ENCODE measurements at regions not wholly inside any gene's neighbourhood (a gene's known extent, or its start where the extent isn't known, plus 50 kb on each side); places are given as distances from the start of the nearest gene placed in this dataset.

DNA sequence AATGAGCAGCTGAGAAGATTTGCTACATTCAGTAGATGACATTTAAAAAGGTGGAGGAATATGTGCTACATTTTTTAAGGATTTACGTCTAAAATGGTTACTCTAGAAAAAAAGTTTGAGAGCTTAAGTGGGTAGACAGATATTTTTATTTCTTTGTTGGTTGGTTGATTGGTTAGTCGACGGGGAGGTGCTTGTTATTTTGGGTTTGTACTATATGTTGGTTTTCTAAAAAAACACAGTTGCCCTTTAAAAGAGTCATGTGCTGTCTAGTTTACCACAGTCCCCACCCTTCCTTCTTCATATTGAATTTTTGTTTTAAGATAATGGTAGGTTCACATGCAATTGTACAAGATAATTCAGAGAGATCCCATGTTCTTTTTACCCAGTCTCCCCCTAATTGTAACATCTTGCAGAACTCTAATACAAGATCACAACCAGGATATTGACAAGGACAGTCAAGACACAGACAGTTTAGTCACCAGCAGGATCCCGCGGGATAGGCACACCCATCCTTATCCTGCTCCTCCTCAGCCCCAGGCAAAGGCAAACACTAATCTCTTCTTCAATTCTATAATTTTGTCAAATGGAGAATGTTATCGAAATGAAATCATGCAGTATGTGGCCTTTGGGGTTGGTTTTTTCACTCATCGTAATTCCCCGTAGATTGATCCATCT lies 171.4 kb downstream of the FOXO1 start:
- Histone ChIP-seq H2AFZ (ENCODE audit: low read depth, low read length) (no peak overlapping the region), H2BK120ac (ENCODE audit: low read depth, low read length) (no peak overlapping the region), H3K4ac (ENCODE audit: low read depth in 1 of 2, low read length in 2 of 2) (no peak overlapping the region), H3K27me3 (ENCODE audit: control insufficient read depth in 1 of 2, insufficient read depth in 1 of 2, low read length in 2 of 2) (peaks cover 0 to 5% of the 10 kb centered on the region in 2 experiments), H3K14ac (ENCODE audit: low read length in 2 of 2) (no peak overlapping the region), H3K36me3 (ENCODE audit: control insufficient read depth in 1 of 2, insufficient read depth in 2 of 2, low read depth in 1 of 2, low read length in 2 of 2) (no peaks in the 10 kb centered on the region), H2BK12ac (ENCODE audit: low read length in 2 of 2) (no peak overlapping the region), H3K18ac (ENCODE audit: low read depth in 1 of 2, low read length in 2 of 2) (no peak overlapping the region), H3K4me3 (ENCODE audit: insufficient read depth in 1 of 2, low read depth in 1 of 2, low read length in 2 of 2) (no peak overlapping the region), H3K9ac (ENCODE audit: low read length) (no peak overlapping the region), H4K91ac (ENCODE audit: low read length) (no peak overlapping the region), H2BK5ac (ENCODE audit: low read depth, low read length, poor library complexity, severe bottlenecking) (no peak overlapping the region), H2BK15ac (ENCODE audit: low read depth, poor library complexity, severe bottlenecking) (no peak overlapping the region), H3K27ac (ENCODE audit: low read length, poor library complexity, severe bottlenecking) (no peak overlapping the region), H3K79me1 (replicated peaks; ENCODE audit: low read length, poor library complexity, severe bottlenecking) (no peaks in the 10 kb centered on the region), H4K8ac (ENCODE audit: low read length) (no peak overlapping the region), H3K4me1 (ENCODE audit: control insufficient read depth, insufficient read depth, low read depth, low read length) (no peaks in the 10 kb centered on the region), H3K23ac (ENCODE audit: low read length in 2 of 2) (no peak overlapping the region), H3K9me3 (ENCODE audit: control insufficient read depth, low read length) (no peaks in the 10 kb centered on the region), H3K4me2 (ENCODE audit: low read length, poor library complexity, severe bottlenecking) (no peak overlapping the region), H2AK5ac (ENCODE audit: low read length, severe bottlenecking) (no peak overlapping the region)
- 98% methylated on average over 6 of the region's 8 CpGs for WGBS
- DNase-seq: no peak

- 85% methylated on average over 6 of the region's 7 CpGs for WGBS
- Histone ChIP-seq H2BK15ac (ENCODE audit: low read depth, poor library complexity, severe bottlenecking) (no peak overlapping the region), H3K79me1 (replicated peaks; ENCODE audit: low read length, poor library complexity, severe bottlenecking) (no peaks in the 10 kb centered on the region), H3K23ac (ENCODE audit: low read length in 2 of 2) (no peak overlapping the region), H3K27ac (ENCODE audit: low read length, poor library complexity, severe bottlenecking) (no peak overlapping the region), H3K4me2 (ENCODE audit: low read length, poor library complexity, severe bottlenecking) (no peak overlapping the region), H2AK5ac (ENCODE audit: low read length, severe bottlenecking) (no peak overlapping the region), H3K27me3 (ENCODE audit: control insufficient read depth in 1 of 2, insufficient read depth in 1 of 2, low read length in 2 of 2) (peaks cover 0 to 5% of the 10 kb centered on the region in 2 experiments), H3K36me3 (ENCODE audit: control insufficient read depth in 1 of 2, insufficient read depth in 2 of 2, low read depth in 1 of 2, low read length in 2 of 2) (no peaks in the 10 kb centered on the region), H3K9ac (ENCODE audit: low read length) (no peak overlapping the region), H2BK12ac (ENCODE audit: low read length in 2 of 2) (no peak overlapping the region), H4K8ac (ENCODE audit: low read length) (no peak overlapping the region), H4K91ac (ENCODE audit: low read length) (no peak overlapping the region), H3K4ac (ENCODE audit: low read depth in 1 of 2, low read length in 2 of 2) (no peak overlapping the region), H3K4me3 (ENCODE audit: insufficient read depth in 1 of 2, low read depth in 1 of 2, low read length in 2 of 2) (no peak overlapping the region), H2AFZ (ENCODE audit: low read depth, low read length) (no peak overlapping the region), H2BK5ac (ENCODE audit: low read depth, low read length, poor library complexity, severe bottlenecking) (no peak overlapping the region), H3K14ac (ENCODE audit: low read length in 2 of 2) (no peak overlapping the region), H3K9me3 (ENCODE audit: control insufficient read depth, low read length) (no peaks in the 10 kb centered on the region), H3K18ac (ENCODE audit: low read depth in 1 of 2, low read length in 2 of 2) (no peak overlapping the region), H3K4me1 (ENCODE audit: control insufficient read depth, insufficient read depth, low read depth, low read length) (no peaks in the 10 kb centered on the region), H2BK120ac (ENCODE audit: low read depth, low read length) (no peak overlapping the region)
- DNase-seq: no peak
These were observed 170.8 kb downstream of the FOXO1 start for GRCh38 chr13:40495621-40496001.

GRCh38 chr13:40496035-40496810 lies 170.2 kb downstream of the FOXO1 start:
- no peak overlapping the region for H3K14ac ChIP-seq (ENCODE audit: low read length in 2 of 2)
- no peak overlapping the region for H4K8ac ChIP-seq (ENCODE audit: low read length)
- H3K4me2 ChIP-seq (ENCODE audit: low read length, poor library complexity, severe bottlenecking): no peak overlapping the region
- no peak overlapping the region for H3K18ac ChIP-seq (ENCODE audit: low read depth in 1 of 2, low read length in 2 of 2)
- no peak overlapping the region for H3K4ac ChIP-seq (ENCODE audit: low read depth in 1 of 2, low read length in 2 of 2)
- H3K23ac ChIP-seq (ENCODE audit: low read length in 2 of 2): no peak overlapping the region
- no peak overlapping the region for H3K27ac ChIP-seq (ENCODE audit: low read length, poor library complexity, severe bottlenecking)
- no peak overlapping the region for H2BK120ac ChIP-seq (ENCODE audit: low read depth, low read length)
- H2AFZ ChIP-seq (ENCODE audit: low read depth, low read length): no peak overlapping the region
- peaks cover 0 to 5% of the 10 kb centered on the region in 2 experiments for H3K27me3 ChIP-seq (ENCODE audit: control insufficient read depth in 1 of 2, insufficient read depth in 1 of 2, low read length in 2 of 2)
- no peak overlapping the region for H3K9ac ChIP-seq (ENCODE audit: low read length)
- no peaks in the 10 kb centered on the region for H3K4me1 ChIP-seq (ENCODE audit: control insufficient read depth, insufficient read depth, low read depth, low read length)
- no peak overlapping the region for H2BK12ac ChIP-seq (ENCODE audit: low read length in 2 of 2)
- 92% methylated on average over 7 of the region's 8 CpGs for WGBS
- H2BK5ac ChIP-seq (ENCODE audit: low read depth, low read length, poor library complexity, severe bottlenecking): no peak overlapping the region
- no peak overlapping the region for H3K4me3 ChIP-seq (ENCODE audit: insufficient read depth in 1 of 2, low read depth in 1 of 2, low read length in 2 of 2)
- no peaks in the 10 kb centered on the region for H3K36me3 ChIP-seq (ENCODE audit: control insufficient read depth in 1 of 2, insufficient read depth in 2 of 2, low read depth in 1 of 2, low read length in 2 of 2)
- H2BK15ac ChIP-seq (ENCODE audit: low read depth, poor library complexity, severe bottlenecking): no peak overlapping the region
- no peaks in the 10 kb centered on the region for H3K9me3 ChIP-seq (ENCODE audit: control insufficient read depth, low read length)
- H4K91ac ChIP-seq (ENCODE audit: low read length): no peak overlapping the region
- no peak for DNase-seq
- H2AK5ac ChIP-seq (ENCODE audit: low read length, severe bottlenecking): no peak overlapping the region
- no peaks in the 10 kb centered on the region for H3K79me1 ChIP-seq (replicated peaks; ENCODE audit: low read length, poor library complexity, severe bottlenecking)

GRCh38 chr13:40498461-40498860 lies 168.0 kb downstream of the FOXO1 start:
- Histone ChIP-seq H2BK12ac (ENCODE audit: low read length in 2 of 2) (no peak overlapping the region), H4K8ac (ENCODE audit: low read length) (no peak overlapping the region), H3K4ac (ENCODE audit: low read depth in 1 of 2, low read length in 2 of 2) (no peak overlapping the region), H3K23ac (ENCODE audit: low read length in 2 of 2) (no peak overlapping the region), H3K9ac (ENCODE audit: low read length) (no peak overlapping the region), H2BK120ac (ENCODE audit: low read depth, low read length) (no peak overlapping the region), H4K91ac (ENCODE audit: low read length) (no peak overlapping the region), H3K4me2 (ENCODE audit: low read length, poor library complexity, severe bottlenecking) (no peak overlapping the region), H3K4me1 (ENCODE audit: control insufficient read depth, insufficient read depth, low read depth, low read length) (peaks cover 2% of the 10 kb centered on the region), H2BK5ac (ENCODE audit: low read depth, low read length, poor library complexity, severe bottlenecking) (no peak overlapping the region), H3K79me1 (replicated peaks; ENCODE audit: low read length, poor library complexity, severe bottlenecking) (no peaks in the 10 kb centered on the region), H2BK15ac (ENCODE audit: low read depth, poor library complexity, severe bottlenecking) (no peak overlapping the region), H3K9me3 (ENCODE audit: control insufficient read depth, low read length) (no peaks in the 10 kb centered on the region), H2AFZ (ENCODE audit: low read depth, low read length) (no peak overlapping the region), H3K18ac (ENCODE audit: low read depth in 1 of 2, low read length in 2 of 2) (no peak overlapping the region), H3K4me3 (ENCODE audit: insufficient read depth in 1 of 2, low read depth in 1 of 2, low read length in 2 of 2) (no peak overlapping the region), H3K14ac (ENCODE audit: low read length in 2 of 2) (no peak overlapping the region), H3K27me3 (ENCODE audit: control insufficient read depth in 1 of 2, insufficient read depth in 1 of 2, low read length in 2 of 2) (peaks cover 0 to 3% of the 10 kb centered on the region in 2 experiments), H2AK5ac (ENCODE audit: low read length, severe bottlenecking) (no peak overlapping the region), H3K36me3 (ENCODE audit: control insufficient read depth in 1 of 2, insufficient read depth in 2 of 2, low read depth in 1 of 2, low read length in 2 of 2) (no peaks in the 10 kb centered on the region), H3K27ac (ENCODE audit: low read length, poor library complexity, severe bottlenecking) (no peak overlapping the region)
- WGBS: 85% methylated on average over 4 of the region's 4 CpGs
- no peak for DNase-seq
